ENCODE measurements at regions not wholly inside any gene's neighbourhood (a gene's known extent, or its start where the extent isn't known, plus 50 kb on each side); places are given as distances from the start of the nearest gene placed in this dataset.

GRCh38 chr1:192448026-192448578 is 127.5 kb upstream of the RGS1 start:
- TF ChIP-seq POLR2A (IDR thresholded peaks at IDR 0.05), result no peak
- TF ChIP-seq, protein P1, sequence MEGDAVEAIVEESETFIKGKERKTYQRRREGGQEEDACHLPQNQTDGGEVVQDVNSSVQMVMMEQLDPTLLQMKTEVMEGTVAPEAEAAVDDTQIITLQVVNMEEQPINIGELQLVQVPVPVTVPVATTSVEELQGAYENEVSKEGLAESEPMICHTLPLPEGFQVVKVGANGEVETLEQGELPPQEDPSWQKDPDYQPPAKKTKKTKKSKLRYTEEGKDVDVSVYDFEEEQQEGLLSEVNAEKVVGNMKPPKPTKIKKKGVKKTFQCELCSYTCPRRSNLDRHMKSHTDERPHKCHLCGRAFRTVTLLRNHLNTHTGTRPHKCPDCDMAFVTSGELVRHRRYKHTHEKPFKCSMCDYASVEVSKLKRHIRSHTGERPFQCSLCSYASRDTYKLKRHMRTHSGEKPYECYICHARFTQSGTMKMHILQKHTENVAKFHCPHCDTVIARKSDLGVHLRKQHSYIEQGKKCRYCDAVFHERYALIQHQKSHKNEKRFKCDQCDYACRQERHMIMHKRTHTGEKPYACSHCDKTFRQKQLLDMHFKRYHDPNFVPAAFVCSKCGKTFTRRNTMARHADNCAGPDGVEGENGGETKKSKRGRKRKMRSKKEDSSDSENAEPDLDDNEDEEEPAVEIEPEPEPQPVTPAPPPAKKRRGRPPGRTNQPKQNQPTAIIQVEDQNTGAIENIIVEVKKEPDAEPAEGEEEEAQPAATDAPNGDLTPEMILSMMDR (IDR thresholded peaks at IDR 0.05), result no peak
